H4 (cell line): ENCODE measurements at regions not wholly inside any gene's neighbourhood (a gene's known extent, or its start where the extent isn't known, plus 50 kb on each side); places are given as distances from the start of the nearest gene placed in this dataset.
A peak's percentile ranks its signal among the peaks of the same experiment; 100 is the strongest.

Source experiments
- DNase-seq: peaks from one replicate; pipeline ENCODE4 v3.0.0-alpha.2; 2015; ENCODE audit warnings: low spot score

DNA sequence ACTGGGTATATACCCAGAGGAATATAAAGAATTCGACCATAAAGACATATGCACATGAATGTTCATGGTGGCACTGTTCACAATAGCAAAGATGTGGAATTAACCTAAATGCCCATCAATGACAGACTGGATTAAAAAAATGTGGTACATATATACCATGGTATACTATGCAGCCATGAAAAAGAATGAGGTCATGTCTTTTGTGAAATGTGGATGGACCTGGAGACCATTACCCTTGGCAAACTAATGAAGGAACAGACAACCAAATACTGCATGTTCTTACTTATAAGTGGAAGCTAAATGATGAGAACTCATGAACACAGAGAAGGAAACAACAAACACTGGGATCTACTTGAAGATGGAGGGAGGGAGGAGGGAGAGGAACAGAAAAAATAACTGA, 186.7 kb upstream of the SSTR4 start:
- DNase-seq = no peak

GRCh38 chr20:22851679-22852346, 183.3 kb upstream of the SSTR4 start:
- peak; percentile 47 for DNase-seq

GRCh38 chr20:22861231-22861980, 173.7 kb upstream of the SSTR4 start:
- peak; percentile 68 for DNase-seq

- DNase-seq = peak; percentile 21
These were observed 173.1 kb upstream of the SSTR4 start for GRCh38 chr20:22861990-22862389.

GRCh38 chr20:22862671-22863230, 172.4 kb upstream of the SSTR4 start:
- no peak for DNase-seq

- DNase-seq = no peak
These were observed 171.3 kb upstream of the SSTR4 start for GRCh38 chr20:22863826-22864225.

DNA sequence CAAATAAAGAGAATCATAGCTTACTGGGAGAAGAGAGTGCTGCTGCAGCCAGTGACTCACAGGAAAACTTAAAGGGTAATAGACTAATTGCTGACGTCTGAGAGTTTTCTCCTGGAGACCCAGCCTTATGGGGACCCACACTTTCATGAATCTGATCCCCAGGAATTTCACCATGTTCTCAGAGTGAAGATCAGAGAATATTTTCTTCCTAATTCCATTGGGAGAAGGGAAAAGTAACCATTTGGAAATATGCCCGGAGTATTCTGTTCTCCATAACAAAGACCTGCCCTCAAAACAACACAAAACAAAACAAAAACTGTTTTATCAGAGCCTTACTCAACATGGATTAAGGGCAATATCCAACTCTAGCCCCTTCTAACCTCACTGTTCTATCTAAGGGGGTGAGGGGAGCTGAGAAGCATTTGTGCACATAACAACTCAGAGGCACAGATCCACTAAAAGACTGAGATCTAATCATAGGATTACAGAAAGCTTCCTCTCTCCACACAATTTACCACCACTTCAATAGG, 168.2 kb upstream of the SSTR4 start:
- DNase-seq = no peak

- DNase-seq = no peak
These were observed 156.9 kb upstream of the SSTR4 start for GRCh38 chr20:22878166-22878565.

- DNase-seq = no peak
These were observed 154.8 kb upstream of the SSTR4 start for GRCh38 chr20:22880277-22880676.

DNA sequence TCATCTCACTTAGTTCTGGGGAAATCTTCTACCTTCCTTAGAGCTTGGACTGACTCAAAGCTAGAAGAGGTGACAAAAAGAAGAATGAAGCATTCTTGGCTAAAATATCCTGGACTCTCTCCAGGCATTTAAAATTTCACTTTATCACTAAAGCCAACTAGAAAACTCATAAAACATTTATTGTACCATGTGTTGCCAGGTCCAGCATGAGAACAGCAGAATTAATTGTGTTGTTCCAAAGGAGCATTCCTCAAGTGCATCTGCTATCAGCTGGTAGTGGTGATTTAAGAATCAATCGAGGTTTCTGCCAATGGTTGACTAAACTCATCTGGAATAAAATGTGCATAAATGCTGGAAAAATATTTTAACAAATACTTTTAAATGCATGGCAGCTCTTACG, 147.3 kb upstream of the SSTR4 start:
- no peak for DNase-seq

DNA sequence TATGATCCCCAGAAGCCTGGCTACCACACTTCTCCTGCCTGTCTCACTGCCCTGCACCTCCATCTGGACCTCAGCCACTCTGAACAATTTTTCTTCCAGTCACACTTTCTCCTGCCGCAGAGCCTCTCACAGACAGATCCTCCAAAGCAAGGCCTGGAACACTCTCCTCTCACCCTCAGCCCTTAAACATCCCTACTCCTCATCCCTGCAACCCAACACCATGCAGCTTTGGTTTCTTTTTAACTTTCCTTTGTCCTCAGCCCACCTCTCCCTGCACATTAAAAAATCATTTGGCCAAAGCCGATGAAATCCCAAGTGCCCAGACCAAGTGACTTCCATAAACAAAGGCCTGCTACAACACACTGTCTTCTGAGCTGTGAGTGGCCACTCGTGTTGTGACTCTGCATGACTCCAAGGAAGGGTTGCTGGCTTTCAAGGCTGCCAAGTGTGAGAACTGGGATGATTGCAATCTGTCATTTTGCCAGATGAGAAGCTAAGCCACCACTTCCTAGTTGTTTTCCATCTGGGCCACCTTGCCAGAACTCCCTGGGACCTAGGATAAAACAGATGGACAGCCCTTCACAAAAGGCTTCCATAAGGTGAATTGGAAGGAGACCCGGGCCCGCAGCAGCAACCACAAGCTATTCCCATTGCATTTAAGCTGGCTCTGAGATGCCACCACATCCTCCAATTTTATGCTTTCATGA, 144.4 kb upstream of the SSTR4 start:
- no peak for DNase-seq

DNA sequence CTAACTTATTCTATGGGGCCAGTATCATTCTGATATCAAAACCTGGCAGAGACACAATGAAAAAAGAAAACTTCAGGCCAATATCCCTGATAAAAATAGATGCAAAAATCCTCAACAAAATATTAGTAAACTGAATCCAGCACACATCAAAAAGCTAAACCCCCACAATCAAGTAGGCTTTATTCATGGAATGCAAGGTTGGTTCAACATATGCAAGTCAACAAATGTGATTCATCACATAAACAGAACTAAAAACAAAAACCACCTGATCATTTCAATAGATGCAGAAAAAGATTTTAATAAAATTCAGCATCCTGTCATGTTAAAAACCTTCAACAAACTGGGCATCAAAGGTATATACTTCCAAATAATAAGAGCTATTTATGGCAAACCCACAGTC, 133.9 kb upstream of the SSTR4 start:
- DNase-seq = no peak

DNA sequence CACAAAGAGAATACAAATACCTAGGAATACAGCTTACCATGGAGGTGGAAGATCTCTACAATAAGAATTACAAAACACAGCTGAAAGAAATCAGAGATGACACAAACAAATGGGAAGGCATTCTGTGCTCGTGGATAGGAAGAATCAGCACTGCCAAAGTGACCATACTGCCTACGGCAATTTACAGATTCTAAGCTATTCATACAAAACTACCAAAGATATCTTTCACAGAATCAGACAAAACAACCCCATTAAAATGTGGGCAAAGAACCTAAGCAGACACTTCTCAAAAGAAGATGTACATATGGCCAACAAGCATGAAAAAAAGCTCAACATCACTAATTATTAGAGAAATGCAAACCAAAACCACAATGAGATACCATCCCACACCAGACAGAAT, 133.2 kb upstream of the SSTR4 start:
- no peak for DNase-seq

DNA sequence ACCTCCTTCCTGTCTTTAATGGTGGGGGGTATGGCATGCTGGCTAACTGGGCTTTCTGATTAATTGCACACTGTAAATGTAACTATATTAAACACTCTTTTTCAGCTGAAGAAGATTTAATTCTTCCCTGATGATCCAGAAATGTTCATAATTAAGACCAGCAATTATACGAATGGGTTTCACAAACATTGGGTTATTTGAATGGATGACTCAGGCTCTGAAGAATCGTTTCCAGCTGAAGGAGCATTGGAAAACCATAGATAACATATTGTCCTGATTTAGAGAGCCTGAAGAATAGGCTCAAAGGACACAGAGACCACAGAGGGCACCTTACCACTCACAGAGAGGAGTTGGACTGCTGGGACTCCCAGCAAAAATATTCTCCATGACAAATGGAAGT, 130.7 kb upstream of the SSTR4 start:
- DNase-seq = no peak

DNA sequence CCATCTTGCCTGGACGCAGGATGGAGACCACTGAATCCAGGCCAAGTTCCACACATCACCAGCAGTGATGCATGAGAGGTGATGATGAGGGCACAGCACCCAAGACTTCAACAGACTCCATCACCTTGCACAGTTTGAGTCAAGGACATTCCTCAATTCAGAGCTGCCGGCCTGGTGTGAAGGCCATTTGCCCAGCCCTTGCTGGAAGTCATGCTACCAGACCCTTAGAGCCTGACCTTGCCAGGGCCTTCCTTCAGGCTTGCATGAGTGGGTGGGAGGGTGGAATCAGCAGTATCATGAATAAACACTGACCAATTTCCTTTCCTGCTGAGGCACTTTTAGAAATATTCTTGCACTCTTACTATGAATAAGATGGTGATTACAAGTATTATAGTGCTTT, 130.2 kb upstream of the SSTR4 start:
- DNase-seq = no peak

DNA sequence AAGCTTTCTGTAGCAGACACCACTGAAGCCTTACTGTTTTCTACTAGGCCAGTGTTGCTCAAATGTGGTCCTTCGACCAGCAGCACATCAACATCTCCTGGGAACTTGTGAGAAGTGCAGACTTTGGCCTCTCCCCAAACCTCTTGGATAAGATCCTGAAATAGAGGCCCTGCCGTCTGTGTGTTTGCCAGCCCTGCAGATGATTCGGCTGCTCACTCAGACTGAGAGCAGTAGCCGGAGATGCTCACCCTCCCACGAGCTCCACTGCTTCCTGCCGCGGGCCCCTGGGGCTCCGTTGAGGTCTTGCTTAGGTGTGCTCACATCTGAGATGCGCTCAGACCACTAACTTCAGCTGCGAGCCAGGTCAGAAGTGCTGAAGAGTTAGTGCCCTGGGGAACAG, 129.5 kb upstream of the SSTR4 start:
- DNase-seq = no peak

- no peak for DNase-seq
These were observed 126.7 kb upstream of the SSTR4 start for GRCh38 chr20:22908437-22908836.

DNA sequence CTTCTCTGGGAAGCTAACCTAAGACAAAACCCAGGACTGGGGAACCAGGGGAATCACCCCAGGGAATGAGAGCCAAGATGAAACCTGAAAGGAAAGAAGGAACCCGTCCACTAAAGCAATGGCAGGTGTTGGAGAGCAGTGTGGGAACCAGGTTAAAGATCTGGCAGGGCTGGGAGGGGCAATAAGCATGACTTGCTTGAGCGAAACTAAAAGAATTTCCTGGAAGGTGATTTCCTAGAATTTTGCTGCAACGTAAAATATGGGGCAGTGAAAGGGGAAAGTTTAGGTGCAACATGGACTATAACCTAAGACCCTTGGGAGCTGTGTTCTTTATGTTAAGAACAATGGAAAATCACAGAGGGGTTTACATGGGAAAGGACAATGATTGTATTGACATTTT, 126.2 kb upstream of the SSTR4 start:
- no peak for DNase-seq

DNA sequence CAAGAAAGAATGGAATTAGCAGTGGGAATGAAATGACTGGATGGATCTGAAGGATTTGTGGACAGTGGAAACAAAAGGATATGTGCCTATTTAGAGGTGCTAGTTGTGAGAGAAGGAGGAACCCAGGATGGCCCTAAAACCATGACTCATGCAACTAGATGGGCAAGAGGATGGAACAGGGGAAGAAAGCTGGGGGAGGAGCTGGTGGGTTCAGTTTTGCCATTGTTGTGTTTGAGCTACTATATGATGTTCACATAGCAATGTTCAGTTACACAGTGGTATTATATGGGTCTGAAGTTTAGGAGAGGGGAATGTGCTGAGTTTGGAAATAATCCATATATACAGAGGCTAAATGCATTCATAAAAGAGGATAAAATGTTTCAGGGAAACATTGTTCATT, 125.7 kb upstream of the SSTR4 start:
- no peak for DNase-seq

GRCh38 chr20:22910287-22910852, 124.7 kb upstream of the SSTR4 start:
- DNase-seq = no peak

DNA sequence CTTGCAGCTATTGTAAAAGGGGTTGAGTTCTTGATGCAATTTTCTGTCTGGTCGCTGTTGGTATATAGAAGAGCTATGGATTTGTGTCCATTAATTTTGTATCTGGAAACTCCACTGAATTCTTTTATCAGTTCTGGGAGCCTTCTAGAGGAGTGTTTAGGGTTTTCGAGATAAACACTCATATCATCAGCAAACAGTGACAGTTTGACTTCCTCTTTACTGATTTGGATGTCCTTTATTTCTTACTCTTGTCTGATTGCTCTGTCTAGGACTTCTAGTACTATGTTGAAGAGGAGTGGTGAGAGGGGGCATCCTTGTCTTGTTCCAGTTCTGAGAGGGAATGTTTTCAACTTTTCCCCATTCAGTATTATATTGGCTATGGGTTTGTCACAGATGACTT, 120.8 kb upstream of the SSTR4 start:
- no peak for DNase-seq

- no peak for DNase-seq
These were observed 119.6 kb upstream of the SSTR4 start for GRCh38 chr20:22915512-22915911.
